ENCODE measurements at regions not wholly inside any gene's neighbourhood (a gene's known extent, or its start where the extent isn't known, plus 50 kb on each side); places are given as distances from the start of the nearest gene placed in this dataset.

DNA sequence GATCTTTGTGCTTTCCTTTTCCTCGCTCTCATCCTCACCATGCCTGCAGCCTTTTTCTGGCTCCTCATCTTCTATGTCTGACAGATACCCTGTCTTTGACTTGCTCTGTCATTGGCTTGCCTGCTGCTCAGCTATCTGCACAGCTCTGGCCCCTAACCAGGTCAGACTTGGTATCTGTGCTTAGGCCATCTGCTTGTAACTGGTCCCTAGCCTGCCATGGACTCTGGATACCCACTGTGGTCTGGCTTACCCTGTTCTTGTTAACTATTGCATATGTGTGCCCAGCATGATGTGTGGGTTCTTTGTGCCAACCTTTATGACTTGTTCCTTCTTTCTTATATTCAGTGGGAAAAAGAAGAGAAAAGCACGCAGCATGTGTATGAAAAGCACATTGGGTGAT, 109.7 kb upstream of the ROPN1 start:
- TF ChIP-seq, protein P1, sequence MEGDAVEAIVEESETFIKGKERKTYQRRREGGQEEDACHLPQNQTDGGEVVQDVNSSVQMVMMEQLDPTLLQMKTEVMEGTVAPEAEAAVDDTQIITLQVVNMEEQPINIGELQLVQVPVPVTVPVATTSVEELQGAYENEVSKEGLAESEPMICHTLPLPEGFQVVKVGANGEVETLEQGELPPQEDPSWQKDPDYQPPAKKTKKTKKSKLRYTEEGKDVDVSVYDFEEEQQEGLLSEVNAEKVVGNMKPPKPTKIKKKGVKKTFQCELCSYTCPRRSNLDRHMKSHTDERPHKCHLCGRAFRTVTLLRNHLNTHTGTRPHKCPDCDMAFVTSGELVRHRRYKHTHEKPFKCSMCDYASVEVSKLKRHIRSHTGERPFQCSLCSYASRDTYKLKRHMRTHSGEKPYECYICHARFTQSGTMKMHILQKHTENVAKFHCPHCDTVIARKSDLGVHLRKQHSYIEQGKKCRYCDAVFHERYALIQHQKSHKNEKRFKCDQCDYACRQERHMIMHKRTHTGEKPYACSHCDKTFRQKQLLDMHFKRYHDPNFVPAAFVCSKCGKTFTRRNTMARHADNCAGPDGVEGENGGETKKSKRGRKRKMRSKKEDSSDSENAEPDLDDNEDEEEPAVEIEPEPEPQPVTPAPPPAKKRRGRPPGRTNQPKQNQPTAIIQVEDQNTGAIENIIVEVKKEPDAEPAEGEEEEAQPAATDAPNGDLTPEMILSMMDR (IDR thresholded peaks at IDR 0.05; ENCODE audit: insufficient read depth, low read length), result no peak
- TF ChIP-seq POLR2AphosphoS5 (IDR thresholded peaks at IDR 0.05; ENCODE audit: low read depth) (no peak), GABPA (IDR thresholded peaks at IDR 0.05; ENCODE audit: low read depth) (no peak)
